H9 (cell line): ENCODE measurements at regions not wholly inside any gene's neighbourhood (a gene's known extent, or its start where the extent isn't known, plus 50 kb on each side); places are given as distances from the start of the nearest gene placed in this dataset.

Experiments
- DNase-seq: peaks from one replicate; pipeline ENCODE4 v3.0.0-alpha.2; 2017
- H2AFZ ChIP-seq: one replicate; pipeline ENCODE4 v1.6.1; 2013; ENCODE audit warnings: mild to moderate bottlenecking, low read length, control low read depth, moderate library complexity
- H2AK5ac ChIP-seq: 2 replicates; pipeline ENCODE4 v1.6.1; 2013; ENCODE audit warnings: low read length, control low read depth, mixed read lengths; ENCODE audit not compliant: insufficient read length
- H2BK120ac ChIP-seq: one replicate; pipeline ENCODE4 v1.6.1; 2013; ENCODE audit warnings: low read depth, mild to moderate bottlenecking, low read length, control low read depth, inconsistent platforms; ENCODE audit not compliant: poor library complexity, severe bottlenecking
- H2BK12ac ChIP-seq: 2 replicates; pipeline ENCODE4 v1.6.1; 2013; ENCODE audit warnings: low read length, control low read depth, mixed read lengths, low read depth; ENCODE audit not compliant: insufficient read length
- H2BK15ac ChIP-seq: 2 replicates; pipeline ENCODE4 v1.6.1; 2013; ENCODE audit warnings: low read depth, low read length, control low read depth
- H2BK20ac ChIP-seq: one replicate; pipeline ENCODE4 v1.6.1; 2013; ENCODE audit warnings: low read depth, mild to moderate bottlenecking, low read length, control low read depth, inconsistent platforms; ENCODE audit not compliant: poor library complexity, severe bottlenecking
- H2BK5ac ChIP-seq: 2 replicates; pipeline ENCODE4 v1.6.1; 2013; ENCODE audit warnings: low read length, control low read depth, mixed read lengths; ENCODE audit not compliant: insufficient read length
- H3K14ac ChIP-seq: 2 replicates; pipeline ENCODE4 v1.6.1; 2013; ENCODE audit warnings: low read length, control low read depth; ENCODE audit not compliant: insufficient read depth
- H3K18ac ChIP-seq: 2 replicates; pipeline ENCODE4 v1.6.1; 2013; ENCODE audit warnings: low read depth, mild to moderate bottlenecking, mixed read lengths, low read length, control low read depth; ENCODE audit not compliant: insufficient read length
- H3K23ac ChIP-seq: 2 replicates; pipeline ENCODE4 v1.6.1; 2013; ENCODE audit warnings: low read length, control low read depth, mixed read lengths, low read depth; ENCODE audit not compliant: insufficient read length
- H3K23me2 ChIP-seq: 2 replicates; pipeline ENCODE4 v1.6.1; 2013; ENCODE audit warnings: low read depth, mild to moderate bottlenecking, mixed read lengths, low read length, control low read depth; ENCODE audit not compliant: insufficient read length, poor library complexity, severe bottlenecking
- H3K27ac ChIP-seq: 2 replicates; pipeline ENCODE4 v1.5.1; 2013; ENCODE audit warnings: low read length, control low read depth, mixed read lengths, low read depth; ENCODE audit not compliant: insufficient read length
- H3K27me3 ChIP-seq: 2 replicates; pipeline ENCODE4 v1.6.1; 2013; ENCODE audit warnings: low read length, control low read depth, inconsistent platforms; ENCODE audit not compliant: insufficient read depth
- H3K4ac ChIP-seq: 2 replicates; pipeline ENCODE4 v1.6.1; 2013; ENCODE audit warnings: low read depth, mild to moderate bottlenecking, control low read depth, inconsistent platforms, low read length, moderate library complexity
- H3K4me1 ChIP-seq: 2 replicates; pipeline ENCODE4 v1.6.1; 2013; ENCODE audit warnings: low read length, control low read depth, inconsistent platforms; ENCODE audit not compliant: insufficient read depth
- H3K4me2 ChIP-seq: 2 replicates; pipeline ENCODE4 v1.6.1; 2013; ENCODE audit warnings: low read length, control low read depth, mixed read lengths; ENCODE audit not compliant: insufficient read length, insufficient read depth
- H3K56ac ChIP-seq: 2 replicates; pipeline ENCODE4 v1.6.1; 2013; ENCODE audit warnings: low read depth, mild to moderate bottlenecking, mixed read lengths, low read length, control low read depth; ENCODE audit not compliant: insufficient read length
- H3K79me1 ChIP-seq: 2 replicates; pipeline ENCODE4 v1.6.1; 2013; ENCODE audit warnings: low read depth, mild to moderate bottlenecking, moderate library complexity, low read length, control low read depth, inconsistent platforms; ENCODE audit not compliant: insufficient read depth, poor library complexity, severe bottlenecking
- H3K79me2 ChIP-seq: 2 replicates; pipeline ENCODE4 v1.6.1; 2013; ENCODE audit warnings: low read length, control low read depth, inconsistent platforms; ENCODE audit not compliant: insufficient read depth
- H3K9ac ChIP-seq: 2 replicates; pipeline ENCODE4 v1.6.1; 2013; ENCODE audit warnings: low read length, control low read depth, mixed read lengths; ENCODE audit not compliant: insufficient read length; ENCODE audit errors: extremely low read depth
- H3K9me3 ChIP-seq: one replicate; pipeline ENCODE4 v1.6.1; 2013; ENCODE audit warnings: low read depth, low read length, inconsistent platforms; ENCODE audit not compliant: control insufficient read depth
- H3T11ph ChIP-seq: one replicate; pipeline ENCODE4 v1.6.1; 2013; ENCODE audit warnings: mild to moderate bottlenecking, low read length, control low read depth, inconsistent platforms
- H4K20me1 ChIP-seq: one replicate; pipeline ENCODE4 v1.6.1; 2013; ENCODE audit not compliant: control insufficient read depth, insufficient read length, insufficient read depth
- H4K5ac ChIP-seq: 2 replicates; pipeline ENCODE4 v1.6.1; 2013; ENCODE audit warnings: low read depth, mild to moderate bottlenecking, mixed read lengths, low read length, control low read depth; ENCODE audit not compliant: insufficient read length
- H4K8ac ChIP-seq: replicated peaks from 2 replicates; pipeline ENCODE4 v1.6.1; 2013; ENCODE audit warnings: low read length, control low read depth, mixed read lengths, low read depth; ENCODE audit not compliant: insufficient read length
- H4K91ac ChIP-seq: 2 replicates; pipeline ENCODE4 v1.6.1; 2013; ENCODE audit warnings: low read depth, mild to moderate bottlenecking, moderate library complexity, mixed read lengths, low read length, control low read depth; ENCODE audit not compliant: insufficient read length
- H3K27ac Mint-ChIP-seq, 3 experiments: 2 replicates in 2 of 3; 3 replicates in 1 of 3; pipeline ENCODE4 v1.8.0; 2020 to 2021; ENCODE audit warnings: mixed read lengths in 3 of 3, mild to moderate bottlenecking in 1 of 3, moderate library complexity in 1 of 3
- H3K27me3 Mint-ChIP-seq: 2 replicates; pipeline ENCODE4 v1.8.0; 2021; ENCODE audit warnings: low read depth, mild to moderate bottlenecking, moderate library complexity, mixed read lengths
- H3K36me3 Mint-ChIP-seq, 3 experiments: 2 replicates in 2 of 3; 3 replicates in 1 of 3; pipeline ENCODE4 v1.8.0; 2020 to 2021; ENCODE audit warnings: low read depth in 3 of 3, mixed read lengths in 3 of 3; ENCODE audit not compliant: insufficient read depth in 1 of 3
- H3K4me1 Mint-ChIP-seq, 2 experiments: 2 replicates each; pipeline ENCODE4 v1.8.0; 2020; ENCODE audit warnings: mixed read lengths in 2 of 2
- H3K4me3 Mint-ChIP-seq, 2 experiments: 2 replicates in 1 of 2; 3 replicates in 1 of 2; pipeline ENCODE4 v1.8.0; 2020 to 2021; ENCODE audit warnings: mild to moderate bottlenecking in 2 of 2, mixed read lengths in 2 of 2, moderate library complexity in 1 of 2
- H3K9me3 Mint-ChIP-seq, 2 experiments: 2 replicates in 1 of 2; 3 replicates in 1 of 2; pipeline ENCODE4 v1.8.0; 2020; ENCODE audit warnings: mild to moderate bottlenecking in 2 of 2, mixed read lengths in 2 of 2, moderate library complexity in 1 of 2
- CTCF ChIP-seq: fragments of 200-600 bp; sonication (generic); conservative IDR thresholded peaks from 3 replicates; pipeline ENCODE4 v1.8.0; 2021; ENCODE audit warnings: antibody characterized with exemption, mild to moderate bottlenecking
- whole genome bisulfite sequencing: extraction: QIAGEN DNeasy Blood & Tissue Kit; methylation state at CpG from one replicate; pipeline ENCODE4 v1.1.7; 2013; ENCODE audit warnings: missing lambda C conversion rate, low lambda C conversion rate, mixed read lengths; ENCODE audit not compliant: insufficient read length; ENCODE audit errors: extremely low coverage; 5-methylcytosine and 5-hydroxymethylcytosine counted together

- H4K91ac ChIP-seq: no peak overlapping the region
- no peak overlapping the region for H3K27ac ChIP-seq
- H3T11ph ChIP-seq: no peak overlapping the region
- H2BK5ac ChIP-seq: no peak overlapping the region
- no peak overlapping the region for H3K23ac ChIP-seq
- H3K36me3 Mint-ChIP-seq: no peaks in the 10 kb centered on the region
- H3K27me3 Mint-ChIP-seq: no peaks in the 10 kb centered on the region
- WGBS: no CpG with 5 or more reads among the region's 2 CpGs
- H3K27me3 ChIP-seq: no peaks in the 10 kb centered on the region
- H3K23me2 ChIP-seq: no peaks in the 10 kb centered on the region
- H3K18ac ChIP-seq: no peak overlapping the region
- no peak for DNase-seq
- H2BK20ac ChIP-seq: no peak overlapping the region
- no peaks in the 10 kb centered on the region for H3K79me2 ChIP-seq
- no peaks in the 10 kb centered on the region for H3K9me3 ChIP-seq
- no peak overlapping the region for H2AFZ ChIP-seq
- 0 out of 4 replicates have a peak, but pooled peaks cover 3 to 4% of the 10 kb centered on the region in 2 experiments for H3K4me1 Mint-ChIP-seq
- H2AK5ac ChIP-seq: no peak overlapping the region
- no peak overlapping the region for H3K4me2 ChIP-seq
- H3K9ac ChIP-seq: no peak overlapping the region
- no peak overlapping the region for H3K56ac ChIP-seq
- no peak for TF ChIP-seq CTCF
- H3K79me1 ChIP-seq: no peaks in the 10 kb centered on the region
- H2BK120ac ChIP-seq: no peak overlapping the region
- H3K4me3 Mint-ChIP-seq: no peak overlapping the region
- no peaks in the 10 kb centered on the region for H3K4me1 ChIP-seq
- no peaks in the 10 kb centered on the region for H3K9me3 Mint-ChIP-seq
- H4K20me1 ChIP-seq: no peaks in the 10 kb centered on the region
- no peak overlapping the region for H2BK12ac ChIP-seq
- H4K5ac ChIP-seq: no peak overlapping the region
- H3K4ac ChIP-seq: no peak overlapping the region
- no peak overlapping the region for H2BK15ac ChIP-seq
- H4K8ac ChIP-seq: no peak overlapping the region
- H3K27ac Mint-ChIP-seq: no peak overlapping the region
- no peak overlapping the region for H3K14ac ChIP-seq
Observed at GRCh38 chr1:98298319-98298718, 363.2 kb upstream of the SNX7 start.
